ENCODE measurements at regions not wholly inside any gene's neighbourhood (a gene's known extent, or its start where the extent isn't known, plus 50 kb on each side); places are given as distances from the start of the nearest gene placed in this dataset.

DNA sequence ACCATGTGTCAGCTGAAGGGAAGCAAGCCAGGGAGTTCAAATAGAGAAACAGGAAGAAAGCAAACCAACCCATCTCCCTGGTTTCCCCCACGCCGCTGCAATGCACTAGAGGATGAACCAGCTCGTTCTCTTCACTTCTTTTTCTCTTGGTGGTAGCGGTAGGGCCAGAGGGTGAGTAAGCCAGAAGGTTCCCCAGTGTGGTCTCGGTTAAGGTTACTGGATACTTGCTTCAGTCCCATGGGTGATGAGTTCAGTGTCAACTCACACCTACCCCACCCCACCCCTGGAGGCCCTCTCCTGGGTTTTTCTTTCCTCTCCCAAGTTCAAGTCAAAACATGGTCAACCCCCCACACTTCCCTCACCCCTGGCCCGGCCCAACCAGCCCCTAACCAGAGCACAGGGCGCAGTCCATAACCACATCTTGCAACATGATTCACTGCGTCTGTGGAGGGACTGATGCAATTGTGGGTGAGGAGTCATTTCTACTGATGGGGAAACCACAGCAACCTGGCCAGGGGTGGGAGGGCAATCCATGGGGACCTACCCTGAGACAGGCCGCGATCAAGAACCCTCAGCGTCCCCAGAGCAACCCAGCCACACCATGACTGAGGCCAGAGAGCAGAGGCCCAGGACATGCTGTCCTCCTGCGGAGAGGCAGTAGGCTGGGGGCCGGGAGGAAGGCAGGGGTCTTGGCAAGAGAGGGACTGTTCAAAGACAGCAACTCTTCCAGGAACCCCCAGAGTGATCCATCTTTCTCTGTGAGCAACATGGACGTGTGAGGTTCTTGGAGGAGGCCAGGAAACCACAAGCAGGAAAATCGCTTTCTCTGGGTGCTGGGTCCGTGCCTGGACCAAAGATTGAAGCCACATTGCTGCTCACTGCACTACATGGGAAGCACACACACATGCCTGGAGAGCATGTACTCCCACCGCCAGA lies 276.6 kb downstream of the UACA start:
- peak; percentile 61 to 74 for ATAC-seq
- no peak for DNase-seq
- intact Hi-C loops (cut with DNase I) = loop anchor here (2.0 to 5.0 kb wide), 5 partner anchors 759 to 1010 kb away; no protein-coding TSS in a partner anchor

DNA sequence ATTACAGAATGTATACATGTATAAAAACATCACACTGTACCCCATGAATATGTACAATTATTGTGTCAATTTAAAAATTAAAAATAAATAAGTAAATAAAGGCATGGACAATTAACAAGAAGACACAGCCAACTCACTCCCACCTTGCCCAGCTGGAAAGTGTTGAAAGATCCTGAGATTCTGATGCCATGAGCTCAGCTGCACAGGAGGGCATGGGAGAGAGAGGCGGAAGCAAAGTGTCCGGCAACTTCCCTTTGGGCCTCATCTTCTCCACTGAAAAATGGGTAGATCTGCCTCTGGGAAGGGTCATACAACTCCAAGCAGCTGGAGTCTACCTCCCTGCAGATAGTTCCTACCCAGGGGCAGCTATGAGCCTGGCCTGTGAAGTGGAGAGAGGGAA lies 277.3 kb downstream of the UACA start:
- intact Hi-C loops (cut with DNase I) = loop anchor here (2.0 to 5.0 kb wide), 5 partner anchors 759 to 1009 kb away; no protein-coding TSS in a partner anchor
- DNase-seq = no peak
- ATAC-seq = no peak

DNA sequence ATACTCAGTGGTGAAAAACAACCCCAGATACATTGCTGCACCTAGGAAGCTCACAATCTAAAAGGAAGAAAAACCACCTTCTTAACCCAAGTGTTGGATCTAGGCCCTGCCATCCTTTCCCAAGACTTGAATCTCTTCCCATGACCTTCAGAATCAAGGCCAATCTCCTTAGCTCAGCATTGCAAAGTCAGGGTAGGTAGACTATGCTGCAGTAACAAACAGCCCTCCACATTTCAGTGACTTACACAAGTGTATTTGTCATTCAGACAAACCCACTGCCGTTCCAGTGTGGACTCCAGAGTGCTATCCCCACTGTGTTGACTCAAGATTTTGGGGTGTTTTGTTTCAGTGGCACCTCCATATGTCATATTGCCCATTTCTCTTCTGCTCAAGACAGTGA lies 278.4 kb downstream of the UACA start:
- intact Hi-C loops (cut with DNase I) = loop anchor here (5.0 kb wide), 4 partner anchors 758 to 1008 kb away; no protein-coding TSS in a partner anchor
- ATAC-seq (no peak), DNase-seq (no peak)

DNA sequence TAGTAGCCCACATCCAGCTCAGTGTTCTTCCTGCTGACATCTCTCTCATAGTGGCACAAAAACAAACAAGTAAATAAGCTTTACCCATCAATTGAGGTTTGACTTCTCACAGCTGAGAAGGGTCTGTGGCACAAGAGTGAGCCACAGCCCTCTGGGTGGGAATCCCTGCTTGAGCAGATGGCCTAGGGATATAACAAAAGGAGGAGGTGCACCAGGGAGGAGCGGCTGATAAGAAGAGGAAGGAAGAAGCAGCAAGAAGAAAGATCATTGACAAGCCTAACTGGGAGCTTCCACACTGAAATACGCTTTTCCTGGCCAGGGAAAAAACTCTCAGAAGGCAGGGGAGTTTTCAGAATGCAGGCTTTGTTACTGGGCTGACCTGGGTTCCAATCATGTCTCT lies 279.8 kb downstream of the UACA start:
- no peak for DNase-seq
- intact Hi-C loops (cut with DNase I) = no loop called here
- no peak for ATAC-seq

DNA sequence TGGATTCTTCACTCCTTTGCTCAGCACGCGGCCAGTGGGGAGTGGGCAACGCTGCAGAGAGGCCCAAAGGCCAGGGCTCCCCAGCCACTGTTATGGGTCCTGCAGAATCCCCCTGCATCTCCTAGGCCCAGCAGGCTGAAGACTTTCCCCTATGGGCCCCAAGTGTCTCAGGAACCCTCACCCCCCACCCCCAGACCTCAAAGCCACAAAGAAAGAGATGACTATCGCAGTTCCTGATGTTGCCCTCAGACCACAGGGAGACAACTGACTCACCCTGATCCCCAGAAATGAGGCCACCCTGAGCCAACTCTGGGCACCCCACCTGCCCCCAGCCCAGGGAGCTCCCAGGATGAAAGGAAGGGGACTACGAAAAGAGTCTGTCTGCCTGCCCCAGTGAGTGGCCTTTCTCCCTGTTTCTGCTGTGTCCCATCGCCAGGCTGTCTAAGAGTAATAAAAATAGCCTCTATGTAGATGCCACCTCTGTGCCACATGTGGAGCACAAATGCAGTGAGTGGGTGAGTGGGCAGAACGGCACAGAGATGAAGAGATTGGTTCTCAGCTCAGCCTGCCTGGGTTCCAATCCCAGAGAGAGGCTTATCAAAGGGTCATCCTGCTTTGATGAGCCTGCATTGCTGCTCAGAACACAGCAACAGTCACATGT lies 283.0 kb downstream of the UACA start:
- ATAC-seq (peak in 1 of 2 donors; percentile 18), DNase-seq (peak; percentile 3)
- intact Hi-C loops (cut with DNase I) = no loop called here

DNA sequence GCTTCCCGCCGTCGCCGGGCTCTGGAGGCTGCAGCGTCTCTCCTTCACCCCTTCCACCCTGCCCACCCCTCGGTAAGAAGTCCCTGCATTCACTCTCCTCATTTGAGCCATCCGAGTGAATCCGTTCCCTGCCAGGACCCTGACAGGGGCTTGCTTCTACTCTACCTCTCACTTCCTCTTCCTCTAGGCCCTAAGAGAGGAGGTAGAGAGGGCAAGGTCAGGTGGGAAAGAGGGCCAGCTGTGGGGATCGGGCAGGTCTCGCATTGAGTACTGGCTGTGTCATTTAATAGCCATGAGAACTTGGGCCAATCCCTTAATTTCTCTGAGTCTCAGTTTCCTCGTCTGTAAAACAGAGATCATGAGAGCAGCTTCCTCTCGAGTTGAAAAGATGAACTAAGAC lies 283.6 kb downstream of the UACA start:
- ATAC-seq (no peak), DNase-seq (peak; percentile 11)
- intact Hi-C loops (cut with DNase I) = no loop called here

DNA sequence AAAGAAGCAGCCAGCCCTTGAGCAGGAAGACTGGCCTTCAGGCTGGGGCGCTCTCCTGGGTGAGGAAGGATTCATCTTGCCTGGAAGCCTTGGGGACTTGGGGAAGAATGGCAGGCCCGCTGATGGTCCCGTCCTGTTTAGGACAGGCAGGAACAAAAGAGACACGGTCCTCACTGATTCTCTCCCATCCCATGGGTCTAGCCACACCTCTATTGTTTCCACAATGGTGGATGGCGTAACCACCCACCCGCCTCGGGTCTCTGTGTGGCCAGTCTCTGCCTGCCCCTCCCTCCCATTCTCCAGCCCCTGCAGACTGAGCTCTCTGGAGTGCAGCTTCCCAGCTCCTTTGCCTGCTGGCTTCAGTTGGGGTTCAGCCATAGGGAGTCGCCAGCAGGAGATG lies 284.3 kb downstream of the UACA start:
- no peak for ATAC-seq
- intact Hi-C loops (cut with DNase I) = no loop called here
- DNase-seq = peak; percentile 9

DNA sequence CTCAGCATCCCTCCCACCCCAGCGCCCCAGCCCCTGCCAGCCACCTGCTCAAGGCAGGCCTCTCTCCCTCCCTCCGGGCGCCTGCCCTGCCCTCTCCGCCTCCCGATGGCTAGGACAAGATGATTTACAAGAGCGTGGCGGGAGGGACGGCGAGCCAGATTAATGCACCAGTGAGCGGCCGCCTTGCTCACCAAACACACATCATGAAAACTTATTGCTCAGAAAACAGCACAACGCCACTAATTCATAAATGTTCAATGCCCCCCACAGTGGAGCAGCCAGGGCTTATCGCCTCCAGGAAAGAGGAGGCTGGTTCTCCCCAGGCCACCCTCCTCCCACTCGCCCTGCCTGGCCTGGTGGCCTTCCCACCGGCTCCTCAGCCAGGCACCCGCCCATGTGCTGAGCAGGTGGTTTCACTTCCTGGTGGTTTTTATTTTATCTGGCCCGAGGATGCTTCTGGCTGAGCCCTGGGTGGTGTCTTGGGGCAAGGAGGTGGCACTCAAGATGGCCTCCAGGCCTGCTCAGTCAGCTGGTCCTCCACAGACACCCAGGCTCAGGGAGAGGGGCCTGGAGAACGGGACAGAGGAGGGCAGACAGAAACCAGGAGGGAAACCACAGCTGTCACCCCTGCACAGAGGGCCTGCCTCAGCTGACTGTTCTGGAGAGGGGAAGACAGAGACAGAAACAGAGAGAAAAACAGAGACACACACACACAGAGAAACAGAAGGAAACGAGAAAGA lies 284.9 kb downstream of the UACA start:
- intact Hi-C loops (cut with DNase I) = no loop called here
- ATAC-seq = peak in 1 of 2 donors; percentile 20
- DNase-seq = peak; percentile 26

DNA sequence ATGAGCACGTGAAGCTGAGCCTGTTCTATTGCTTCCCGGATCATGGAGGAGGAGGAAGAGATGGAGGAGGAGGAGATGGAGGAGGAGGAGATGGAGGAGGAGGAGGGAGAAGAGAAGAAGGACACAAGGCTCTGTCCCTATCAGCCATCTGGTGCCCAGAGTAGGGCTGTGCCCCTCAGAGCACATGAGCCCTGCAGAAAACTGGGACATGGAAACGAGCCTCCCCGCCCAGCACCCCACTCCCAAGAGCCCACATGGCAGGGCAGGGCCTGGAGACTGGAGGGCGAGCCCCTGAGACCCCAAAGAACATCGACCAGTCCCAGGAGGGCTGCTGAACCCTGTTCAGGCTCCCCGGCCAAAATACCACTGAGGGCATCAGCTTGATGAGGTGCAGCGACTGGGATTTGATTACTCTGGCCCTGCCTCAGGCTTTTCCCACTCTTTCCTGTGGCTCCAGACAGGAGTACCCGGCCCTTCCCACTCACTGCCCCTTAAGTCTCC lies 285.6 kb downstream of the UACA start:
- ATAC-seq (no peak), DNase-seq (no peak)
- intact Hi-C loops (cut with DNase I) = no loop called here

DNA sequence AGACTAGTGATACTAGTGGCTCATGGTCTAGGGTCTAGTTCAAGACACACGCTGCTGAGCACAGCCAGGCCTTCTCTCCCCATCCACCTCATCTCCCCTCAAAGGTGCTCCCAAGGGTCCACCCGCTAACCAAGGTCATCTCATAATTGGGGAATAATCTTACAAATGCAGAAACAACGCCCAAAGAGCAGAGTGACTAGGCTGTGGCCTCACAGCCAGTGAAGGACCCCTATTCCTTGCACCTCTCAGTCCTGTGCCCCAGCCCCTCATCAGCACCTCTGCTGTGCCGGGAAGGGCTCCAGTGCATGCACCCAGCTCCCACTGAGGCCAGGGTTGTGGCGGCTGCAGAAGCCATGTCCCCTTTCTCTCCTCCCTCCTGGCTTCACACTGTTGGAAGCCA lies 286.9 kb downstream of the UACA start:
- no peak for DNase-seq
- intact Hi-C loops (cut with DNase I) = no loop called here
- ATAC-seq = no peak

DNA sequence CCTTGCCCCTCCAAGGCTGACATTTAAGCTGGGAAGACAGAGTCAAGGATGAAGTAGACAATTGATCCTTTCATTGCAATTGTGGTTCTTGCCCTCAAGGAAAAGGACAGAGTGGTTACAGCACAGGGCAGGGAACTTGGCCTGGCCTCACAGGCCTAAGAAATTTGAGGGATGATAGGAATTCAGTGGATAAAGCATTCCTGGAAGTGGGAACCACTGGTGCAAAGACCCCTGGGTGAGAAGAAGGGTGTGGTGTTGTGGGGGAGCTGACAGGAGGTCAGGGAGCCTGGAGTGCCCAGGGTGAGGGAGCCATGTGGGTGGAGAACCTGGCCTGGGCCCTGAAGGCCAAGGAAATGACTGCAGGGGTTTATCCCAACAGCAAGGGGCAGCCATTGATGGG lies 287.4 kb downstream of the UACA start:
- DNase-seq (no peak), ATAC-seq (no peak)
- intact Hi-C loops (cut with DNase I) = no loop called here

DNA sequence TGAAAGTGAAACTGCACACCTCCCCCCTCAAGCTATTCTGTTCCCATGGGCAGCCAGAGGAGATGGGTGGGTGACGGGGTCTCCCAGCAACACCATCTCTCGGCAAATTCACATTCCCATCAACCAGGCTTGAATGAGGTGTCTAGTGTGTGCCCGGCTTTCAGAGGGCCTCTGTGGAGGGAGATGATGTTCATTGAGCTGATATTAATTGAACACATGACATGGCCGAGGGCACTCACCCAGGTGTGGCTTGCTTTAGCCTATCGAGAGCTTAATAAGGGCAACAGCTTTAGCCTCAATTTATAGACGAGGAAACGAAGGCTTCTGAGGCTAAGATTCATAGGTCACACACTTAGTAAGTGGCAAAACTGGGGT lies 288.0 kb downstream of the UACA start:
- ATAC-seq (no peak), DNase-seq (no peak)
- intact Hi-C loops (cut with DNase I) = no loop called here

DNA sequence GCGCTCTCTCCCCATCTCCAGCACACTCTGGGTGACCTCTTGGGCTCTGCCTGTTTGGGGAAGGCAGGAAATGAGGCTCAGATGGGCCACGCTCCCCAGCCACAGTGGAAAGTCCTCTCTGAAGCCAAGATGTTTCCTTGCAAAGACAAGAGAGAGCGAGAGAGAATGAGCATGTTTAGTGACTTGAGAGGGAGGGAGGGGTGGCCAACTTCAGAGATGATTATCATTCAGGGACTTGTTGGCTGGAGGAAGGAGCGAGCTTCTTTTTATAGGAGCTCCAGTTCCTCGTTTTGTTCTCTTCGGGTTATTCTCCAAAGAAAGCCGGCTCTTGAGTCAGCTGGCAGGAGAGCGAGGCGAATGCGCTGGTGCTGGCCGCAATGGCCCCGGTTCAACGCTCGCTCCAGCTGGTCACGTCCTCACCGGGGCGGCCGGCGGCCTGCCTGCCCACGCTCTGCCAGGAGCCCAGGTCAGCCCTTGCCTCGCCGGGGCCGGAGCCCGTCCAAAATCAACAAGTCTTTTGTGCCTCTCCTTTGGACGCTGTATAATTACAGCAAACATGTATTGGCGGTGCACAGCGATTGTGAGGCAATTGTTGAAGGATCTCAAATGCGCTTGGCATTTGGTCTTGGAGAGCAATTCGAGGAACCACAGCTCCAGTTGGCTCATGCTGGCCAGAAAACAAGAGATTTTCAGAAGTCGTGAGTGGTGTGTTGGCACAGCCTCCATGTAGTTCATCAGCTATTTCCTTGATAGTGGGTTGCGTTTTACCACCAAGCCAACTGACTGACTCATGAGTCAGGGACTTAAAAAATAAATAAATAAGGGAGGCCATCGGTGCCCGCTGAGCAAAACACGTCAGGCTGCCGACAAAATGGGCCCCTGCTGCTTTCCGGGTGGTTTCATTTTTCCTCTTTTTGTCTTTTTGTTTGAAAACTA lies 288.6 kb downstream of the UACA start:
- peak; percentile 80 for DNase-seq
- intact Hi-C loops (cut with DNase I) = loop anchor here in 1 of 2 donors (5.0 kb wide), 1 partner anchor 372 kb away; no protein-coding TSS in a partner anchor
- ATAC-seq = peak; percentile 81 to 85

DNA sequence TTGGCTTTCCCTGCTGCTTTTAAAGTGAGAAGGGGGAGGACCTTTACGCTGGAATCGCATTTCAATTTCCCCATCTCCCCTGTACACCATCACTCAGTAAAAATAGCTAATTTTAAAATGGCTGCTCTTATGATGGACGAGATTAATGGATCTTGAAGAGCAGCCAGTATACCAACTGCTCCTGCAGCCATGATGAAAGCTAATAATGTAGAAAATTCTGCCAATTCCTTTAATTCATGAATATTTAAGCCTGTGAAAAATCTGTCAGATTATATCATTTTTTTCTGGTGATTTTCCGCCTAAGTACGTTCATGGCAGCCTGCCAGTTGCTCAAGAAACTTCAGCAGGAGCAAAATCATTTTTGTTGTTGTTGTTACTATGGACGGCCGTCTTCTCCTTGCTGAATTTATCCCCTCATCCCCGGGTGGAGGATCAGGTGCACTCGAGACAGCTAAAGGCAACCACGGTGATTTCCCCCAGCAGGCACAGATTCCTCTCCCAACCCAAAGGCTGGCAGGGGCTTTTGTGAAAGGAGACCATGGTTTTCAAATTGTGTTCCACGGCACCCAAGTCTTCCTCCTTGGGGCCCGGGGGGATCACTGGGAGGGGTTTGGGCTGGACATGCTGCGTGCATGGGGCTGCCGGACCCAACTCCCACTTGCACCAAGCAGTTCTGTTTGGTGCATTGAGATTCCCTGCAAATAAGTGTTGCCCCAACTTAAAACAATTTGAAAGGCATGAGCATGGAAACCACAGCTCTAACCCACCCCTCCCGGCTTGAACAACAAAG lies 289.6 kb downstream of the UACA start:
- intact Hi-C loops (cut with DNase I) = loop anchor here in 1 of 2 donors (5.0 kb wide), 1 partner anchor 371 kb away; no protein-coding TSS in a partner anchor
- DNase-seq = no peak
- ATAC-seq = no peak

DNA sequence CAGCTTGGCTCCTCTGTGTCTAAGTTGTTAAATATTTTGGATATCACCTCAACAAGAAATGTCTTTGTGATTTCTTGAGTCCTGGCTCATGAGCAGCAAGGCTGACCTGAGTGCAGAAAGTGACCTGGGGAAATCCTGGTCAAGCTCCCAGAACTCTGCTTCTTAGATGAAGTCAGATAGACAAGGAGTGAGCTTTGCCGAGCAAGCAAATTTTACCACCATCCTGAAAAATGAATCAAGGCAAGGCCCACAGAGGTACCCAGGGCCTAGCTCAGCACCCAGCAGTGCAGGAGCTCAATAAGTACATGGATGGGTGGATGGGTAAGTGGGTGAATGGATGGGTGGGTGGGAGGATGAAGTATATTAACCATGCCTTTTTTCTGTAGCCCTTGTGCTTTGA lies 291.8 kb downstream of the UACA start:
- no peak for ATAC-seq
- intact Hi-C loops (cut with DNase I) = loop anchor here in 1 of 2 donors (5.0 kb wide), 1 partner anchor 369 kb away; no protein-coding TSS in a partner anchor
- no peak for DNase-seq

DNA sequence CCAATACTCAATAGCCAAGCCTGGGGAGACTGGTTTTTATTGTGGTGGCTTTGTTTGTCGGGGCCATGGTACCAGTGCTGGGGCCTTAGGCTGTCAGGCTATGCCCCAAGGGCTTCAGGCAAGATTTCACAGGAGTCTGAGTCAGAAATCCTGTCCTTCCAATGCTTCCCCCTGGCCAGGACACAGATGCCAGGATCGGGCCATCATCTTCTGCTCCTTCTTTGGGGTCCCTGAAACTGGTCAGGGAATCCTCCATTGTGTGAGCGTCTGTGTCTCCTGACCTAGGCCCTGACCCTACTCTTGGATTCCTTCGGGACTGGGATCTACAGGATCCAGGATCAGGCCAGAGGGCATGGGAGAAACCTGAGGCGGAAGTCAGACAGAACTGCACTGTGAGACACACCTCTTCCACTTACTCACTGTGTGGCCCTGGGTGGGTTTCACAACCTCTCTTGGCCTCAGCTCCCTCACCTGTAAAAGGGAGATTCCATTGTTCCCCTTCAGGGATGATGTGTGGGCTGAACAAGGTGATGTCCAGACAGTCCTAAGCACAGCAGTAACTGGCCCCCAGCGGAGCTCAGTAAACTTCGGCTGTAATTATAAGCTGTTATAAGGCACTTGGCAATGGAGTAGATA lies 292.7 kb downstream of the UACA start:
- DNase-seq = no peak
- no peak for ATAC-seq
- intact Hi-C loops (cut with DNase I) = loop anchor here in 1 of 2 donors (5.0 kb wide), 1 partner anchor 368 kb away; no protein-coding TSS in a partner anchor

Data from left cardiac atrium (tissue), 4 donors.